HG03558 (cell line): ENCODE measurements at regions not wholly inside any gene's neighbourhood (a gene's known extent, or its start where the extent isn't known, plus 50 kb on each side); places are given as distances from the start of the nearest gene placed in this dataset.
"Not testable (repeated sequence)": the region's sequence is repeated elsewhere in the genome, so short reads cannot be mapped to it uniquely, and the experiment has no call there.

ENCODE experiments used
- ATAC-seq: cut with Tn5 transposase; IDR thresholded peaks from one replicate; pipeline ENCODE4 v1.9.1; 2021; ENCODE audit warnings: moderate number of reproducible peaks; ENCODE audit not compliant: unreplicated experiment; ENCODE audit errors: extremely low read depth

DNA sequence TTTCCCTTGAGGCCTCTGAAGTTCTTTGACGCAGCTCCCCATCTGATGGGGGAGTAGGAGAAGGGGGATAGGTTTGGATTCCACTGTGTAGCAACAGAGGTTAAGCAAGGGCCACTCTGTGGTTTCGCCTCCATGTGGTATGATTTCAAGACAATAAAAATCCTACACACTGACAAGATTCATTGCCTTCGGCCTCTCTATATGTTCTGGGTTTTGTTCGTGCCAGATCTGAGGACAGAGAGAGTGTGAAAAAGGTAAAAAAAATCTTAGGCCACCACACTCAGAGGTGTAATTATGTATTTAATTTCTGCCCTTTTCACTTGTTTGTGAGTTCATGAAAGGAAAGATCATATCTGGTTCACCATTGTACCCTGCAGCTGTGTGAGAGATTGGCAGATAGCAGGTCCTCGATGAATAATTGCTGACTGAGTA, 715.2 kb upstream of the ZNF608 start:
- no peak for ATAC-seq

DNA sequence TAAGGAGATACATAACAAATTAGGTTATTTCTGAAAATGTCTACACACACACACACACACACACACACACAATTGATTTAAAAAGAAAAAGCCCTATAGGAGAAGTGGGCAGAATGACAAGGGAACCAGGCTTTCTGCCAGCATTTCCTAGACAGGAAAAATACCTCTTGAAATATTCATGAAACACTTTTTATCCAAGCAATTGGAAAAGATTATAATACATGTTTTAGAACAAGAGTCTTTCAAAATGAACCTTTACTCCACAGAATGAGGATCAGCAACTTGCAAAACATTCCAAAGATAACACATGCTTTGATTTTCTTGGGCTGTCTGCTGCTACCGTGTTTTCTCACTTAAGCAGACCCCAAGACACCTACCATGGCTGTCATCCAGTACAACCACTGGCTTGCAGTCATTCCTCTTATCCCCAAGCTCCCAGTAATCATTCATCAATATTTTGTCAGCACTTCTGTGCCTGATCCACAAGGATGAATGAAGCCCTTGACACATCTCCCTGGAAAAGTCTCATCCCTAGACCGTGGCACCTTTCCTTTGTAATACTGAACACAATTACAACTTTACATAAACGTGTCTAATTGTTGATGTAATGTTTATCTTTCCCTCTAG, 717.1 kb upstream of the ZNF608 start:
- no peak for ATAC-seq

- no peak for ATAC-seq
Measured at GRCh38 chr5:125464847-125465432, 718.5 kb upstream of the ZNF608 start.

GRCh38 chr5:125465703-125466102, 719.3 kb upstream of the ZNF608 start:
- ATAC-seq = no peak

DNA sequence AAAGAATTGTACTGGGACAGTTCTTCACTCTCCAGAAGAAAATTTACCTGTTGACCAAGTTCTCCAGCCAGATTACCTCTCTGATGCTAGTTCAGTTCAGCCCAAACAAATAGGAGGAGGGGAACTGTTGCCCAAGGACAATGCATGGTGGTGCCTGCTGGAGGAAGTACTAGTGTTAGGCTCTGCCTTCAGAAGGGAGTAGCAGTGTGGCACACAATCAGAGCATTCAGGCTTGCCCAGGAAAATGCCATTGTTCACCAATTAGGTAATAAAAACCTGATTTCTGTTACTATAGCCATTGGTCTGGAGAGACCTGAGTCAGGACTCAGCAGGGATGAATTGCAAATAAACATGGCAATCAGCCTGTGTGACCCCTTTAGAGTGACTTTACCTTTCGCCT, 720.8 kb upstream of the ZNF608 start:
- ATAC-seq = no peak

DNA sequence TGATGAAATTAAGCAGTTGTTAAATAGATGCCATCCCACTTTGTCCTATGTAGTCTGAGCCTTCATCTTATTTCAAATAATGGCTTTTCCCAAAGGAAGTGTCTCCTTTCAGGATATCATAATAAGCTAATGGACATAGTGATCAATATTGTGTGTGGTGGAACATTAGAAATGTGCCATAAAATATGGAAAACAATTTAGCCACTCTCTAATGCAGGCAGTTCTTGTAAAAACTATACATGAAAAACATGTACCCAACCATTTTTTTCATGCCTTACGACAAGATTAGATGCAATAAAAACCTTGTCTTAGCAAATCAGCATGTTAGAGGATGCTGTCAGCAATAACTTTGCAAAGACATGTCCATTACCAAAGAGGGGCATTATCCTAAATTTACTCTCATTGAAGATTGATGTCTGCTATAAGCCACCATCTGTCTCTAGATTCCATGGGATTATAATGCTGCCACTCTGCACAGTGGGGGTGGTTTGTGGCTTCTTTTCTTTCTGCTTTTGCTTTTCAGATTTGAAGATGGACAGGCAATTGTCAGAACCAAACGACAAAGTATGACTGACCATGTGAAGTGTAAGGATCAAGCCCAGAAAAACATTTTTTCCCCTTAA, 724.0 kb upstream of the ZNF608 start:
- ATAC-seq = no peak

DNA sequence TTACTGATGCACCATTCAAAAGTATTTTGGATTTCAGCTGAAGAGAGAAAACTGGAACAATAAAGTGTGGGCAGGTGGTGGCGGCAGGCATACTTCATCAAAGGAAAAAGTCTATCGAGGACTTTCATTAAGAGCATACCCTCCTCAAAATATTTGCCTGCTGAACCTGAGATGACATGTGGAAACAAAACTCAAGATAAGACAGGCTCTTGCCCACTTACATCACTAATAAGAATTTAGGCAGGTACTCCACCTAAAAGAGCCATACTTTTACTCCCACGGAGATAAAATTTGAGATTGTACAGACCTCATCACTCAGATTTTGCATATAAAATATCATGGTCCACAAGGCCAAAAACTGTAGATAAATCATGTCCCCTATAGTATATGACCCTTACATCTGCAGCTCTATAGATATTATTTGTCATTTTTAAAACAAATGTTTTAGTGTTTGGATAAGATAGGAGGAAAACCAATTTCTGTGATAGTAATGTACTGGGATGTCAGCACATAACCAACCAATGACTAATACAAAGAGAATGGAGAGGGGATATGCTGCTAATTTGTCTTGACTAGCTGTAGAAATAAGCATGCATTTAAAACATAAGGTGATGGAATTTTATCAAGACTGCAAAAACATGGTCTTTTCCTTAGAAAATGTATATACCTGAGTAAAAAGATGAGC, 730.6 kb upstream of the ZNF608 start:
- no peak for ATAC-seq

GRCh38 chr5:125477586-125477975, 731.1 kb upstream of the ZNF608 start:
- ATAC-seq = no peak

- no peak for ATAC-seq
Measured at GRCh38 chr5:125478599-125478998, 732.2 kb upstream of the ZNF608 start.

GRCh38 chr5:125480911-125481310, 734.5 kb upstream of the ZNF608 start:
- ATAC-seq = no peak

DNA sequence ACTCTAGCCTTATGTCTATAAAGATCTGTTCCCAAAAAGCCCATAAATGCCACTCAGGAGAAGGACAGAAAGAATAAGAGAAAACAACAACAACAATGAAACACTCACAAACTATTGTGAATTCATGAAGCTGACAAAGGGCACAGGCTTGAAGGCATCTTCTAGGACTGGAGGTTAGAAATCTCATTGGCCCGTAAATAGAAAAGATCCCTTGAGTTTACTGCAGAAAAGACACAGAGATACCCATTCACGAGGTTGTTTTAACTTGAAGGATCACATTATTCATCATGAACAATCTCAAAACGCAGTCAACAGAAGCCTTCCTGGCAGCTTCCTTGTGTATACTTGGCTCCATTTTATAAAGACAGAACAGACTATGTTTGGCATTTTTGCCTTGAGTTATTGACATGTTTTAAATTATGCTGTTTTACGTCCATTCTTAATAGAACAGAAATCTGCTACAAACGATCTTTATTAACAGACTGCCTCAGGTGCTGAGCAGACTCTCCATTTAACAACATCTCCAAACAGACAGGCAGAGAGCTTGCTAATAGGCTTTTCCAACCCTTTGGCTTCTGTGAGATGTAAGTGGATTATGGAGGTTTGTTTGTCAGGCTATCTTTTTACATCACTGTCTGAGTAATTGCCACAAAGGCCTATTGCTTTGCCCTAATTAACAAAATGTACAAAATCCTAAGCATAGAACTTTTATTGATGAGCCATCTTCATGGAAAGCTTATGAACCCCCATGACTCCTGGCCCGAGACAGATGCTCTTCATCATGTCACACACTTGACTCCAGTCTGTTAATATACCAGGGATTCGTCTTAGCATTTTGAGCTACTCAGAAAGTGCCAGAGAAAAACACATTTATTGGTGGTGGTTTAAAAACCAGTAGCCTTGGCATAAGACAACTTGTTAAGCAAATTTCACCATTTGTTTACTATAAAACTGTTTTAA, 735.3 kb upstream of the ZNF608 start:
- ATAC-seq = no peak

DNA sequence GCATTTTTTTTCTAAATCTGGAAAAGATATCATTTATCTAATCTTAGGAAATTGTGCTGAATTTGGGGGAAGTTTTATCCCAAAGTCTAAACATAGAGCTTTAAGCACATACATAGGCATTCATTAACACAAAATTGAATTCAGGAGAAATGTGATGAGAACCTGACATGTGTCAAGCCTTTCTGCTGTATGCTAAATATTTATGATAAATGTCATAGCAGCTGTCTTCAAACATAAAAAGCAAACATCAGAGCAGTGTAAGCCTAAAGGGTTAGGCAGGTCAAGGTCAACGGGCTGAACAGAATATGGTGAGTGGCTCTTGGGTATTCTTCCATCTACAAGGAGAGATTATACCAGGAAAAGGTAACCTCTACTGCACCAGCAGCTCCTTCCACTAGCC, 737.2 kb upstream of the ZNF608 start:
- no peak for ATAC-seq

GRCh38 chr5:125484272-125484741, 737.9 kb upstream of the ZNF608 start:
- no peak for ATAC-seq

GRCh38 chr5:125484742-125485641, 738.6 kb upstream of the ZNF608 start:
- no peak for ATAC-seq

- ATAC-seq = no peak
Measured at GRCh38 chr5:125485771-125486170, 739.3 kb upstream of the ZNF608 start.

- no peak for ATAC-seq
Measured at GRCh38 chr5:125486634-125487033, 740.2 kb upstream of the ZNF608 start.

- ATAC-seq = no peak
Measured at GRCh38 chr5:125487231-125487630, 740.8 kb upstream of the ZNF608 start.

GRCh38 chr5:125487652-125488051, 741.2 kb upstream of the ZNF608 start:
- not testable (repeated sequence) for ATAC-seq

DNA sequence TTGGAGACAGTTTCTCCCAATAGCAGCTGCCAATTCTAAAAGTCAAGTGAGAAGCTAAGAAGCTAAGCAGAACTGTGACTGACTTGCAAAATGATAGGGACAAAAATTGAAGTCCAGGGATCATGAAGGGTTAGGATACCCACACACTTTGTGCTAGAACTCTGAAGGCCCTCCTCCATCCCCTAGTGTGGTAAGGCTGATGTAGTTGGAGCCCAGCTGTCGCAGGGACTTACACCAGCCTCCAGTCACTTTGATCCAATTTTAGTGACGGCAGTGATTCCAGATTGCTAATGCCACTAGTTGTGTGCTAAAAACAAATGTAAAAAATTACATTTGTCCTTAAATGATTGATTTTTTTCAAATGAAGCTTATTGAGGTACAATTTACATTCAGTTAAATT, 742.7 kb upstream of the ZNF608 start:
- ATAC-seq = no peak
